CD14-positive monocyte (primary cell): ENCODE measurements at regions not wholly inside any gene's neighbourhood (a gene's known extent, or its start where the extent isn't known, plus 50 kb on each side); places are given as distances from the start of the nearest gene placed in this dataset.

Source experiments
- DNase-seq, 3 donors: peaks; one replicate each; pipeline ENCODE4 v3.0.0-alpha.2; 2011 to 2022
- H2AFZ ChIP-seq: 2 replicates; pipeline ENCODE4 v1.6.0; 2012; ENCODE audit warnings: mild to moderate bottlenecking, low read depth, low read length, inconsistent platforms; ENCODE audit not compliant: insufficient read depth, poor library complexity, severe bottlenecking
- H3K27ac ChIP-seq, 2 donors: 1 replicate in 1 of 2; 2 replicates in 1 of 2; pipeline ENCODE4 v1.5.1; 2012 to 2013; ENCODE audit warnings: low read length in 2 of 2, control low read depth in 1 of 2, inconsistent platforms in 1 of 2, low read depth in 1 of 2, mild to moderate bottlenecking in 1 of 2
- H3K27me3 ChIP-seq, 2 donors: one replicate each; pipeline versions ENCODE4 v1.6.0 to v1.6.1; 2011 to 2013; ENCODE audit warnings: low read length in 2 of 2; ENCODE audit not compliant: control insufficient read depth in 2 of 2, insufficient read depth in 2 of 2
- H3K36me3 ChIP-seq, 2 donors: replicated peaks in 1 of 2; 1 replicate in 1 of 2; 2 replicates in 1 of 2; pipeline versions ENCODE4 v1.5.1 to v1.6.1; 2012 to 2013; ENCODE audit warnings: low read length in 2 of 2, control low read depth in 1 of 2, inconsistent platforms in 1 of 2, mild to moderate bottlenecking in 1 of 2; ENCODE audit not compliant: insufficient read depth in 2 of 2, control insufficient read depth in 1 of 2
- H3K4me1 ChIP-seq, 2 donors: 1 replicate in 1 of 2; 2 replicates in 1 of 2; pipeline versions ENCODE4 v1.5.1 to v1.6.1; 2012 to 2013; ENCODE audit warnings: low read length in 2 of 2, control low read depth in 1 of 2, inconsistent platforms in 1 of 2, mild to moderate bottlenecking in 1 of 2, moderate library complexity in 1 of 2; ENCODE audit not compliant: insufficient read depth in 2 of 2, control insufficient read depth in 1 of 2
- H3K4me2 ChIP-seq: replicated peaks from 2 replicates; pipeline ENCODE3; 2012; ENCODE audit warnings: low read length, moderate library complexity, mild to moderate bottlenecking; ENCODE audit not compliant: poor library complexity, severe bottlenecking; ENCODE audit errors: extremely low read depth
- H3K4me3 ChIP-seq, 3 experiments: fragments of 200-600 bp in 1 of 3; sonication (generic) in 1 of 3; replicated peaks in 1 of 3; 1 replicate in 2 of 3; 2 replicates in 1 of 3; pipeline ENCODE4 v1.5.1; 2011 to 2013; ENCODE audit warnings: low read length in 3 of 3, mild to moderate bottlenecking in 3 of 3, control low read depth in 2 of 3, low read depth in 2 of 3, inconsistent platforms in 1 of 3, moderate library complexity in 1 of 3
- H3K79me2 ChIP-seq: 2 replicates; pipeline ENCODE4 v1.6.0; 2012; ENCODE audit warnings: mild to moderate bottlenecking, control low read depth, inconsistent platforms, low read length, moderate library complexity; ENCODE audit not compliant: insufficient read depth
- H3K9ac ChIP-seq: 2 replicates; pipeline ENCODE4 v1.6.0; 2017; ENCODE audit warnings: low read length, mild to moderate bottlenecking; ENCODE audit not compliant: insufficient read depth, poor library complexity, severe bottlenecking
- H3K9me3 ChIP-seq, 2 donors: replicated peaks in 1 of 2; 1 replicate in 1 of 2; 2 replicates in 1 of 2; pipeline versions ENCODE4 v1.5.1 to v1.6.1; 2012 to 2013; ENCODE audit warnings: low read length in 2 of 2, control low read depth in 1 of 2; ENCODE audit not compliant: control insufficient read depth in 1 of 2, insufficient read depth in 1 of 2
- H4K20me1 ChIP-seq: 2 replicates; pipeline ENCODE4 v1.6.0; 2012; ENCODE audit warnings: mild to moderate bottlenecking, low read length, control low read depth, moderate library complexity; ENCODE audit not compliant: insufficient read depth
- H3K27ac Mint-ChIP-seq, 7 donors: one replicate each; pipeline ENCODE4 v1.8.0; 2020; ENCODE audit warnings: mild to moderate bottlenecking in 7 of 7, mixed read lengths in 7 of 7, moderate library complexity in 6 of 7, inconsistent platforms in 2 of 7
- H3K27me3 Mint-ChIP-seq, 3 donors: one replicate each; pipeline ENCODE4 v1.8.0; 2021 to 2022; ENCODE audit warnings: low read depth in 3 of 3, mild to moderate bottlenecking in 3 of 3, mixed read lengths in 3 of 3, moderate library complexity in 3 of 3, inconsistent platforms in 1 of 3
- H3K36me3 Mint-ChIP-seq, 2 donors: one replicate each; pipeline ENCODE4 v1.8.0; 2020; ENCODE audit warnings: mixed read lengths in 2 of 2, inconsistent platforms in 1 of 2, mild to moderate bottlenecking in 1 of 2
- H3K4me1 Mint-ChIP-seq: one replicate; pipeline ENCODE4 v1.8.0; 2020; ENCODE audit warnings: mild to moderate bottlenecking, mixed read lengths
- H3K4me3 Mint-ChIP-seq, 2 donors: one replicate each; pipeline ENCODE4 v1.8.0; 2020; ENCODE audit warnings: mild to moderate bottlenecking in 2 of 2, mixed read lengths in 2 of 2, moderate library complexity in 1 of 2
- H3K9me3 Mint-ChIP-seq, 7 donors: one replicate each; pipeline ENCODE4 v1.8.0; 2020 to 2022; ENCODE audit warnings: mixed read lengths in 7 of 7, mild to moderate bottlenecking in 6 of 7, moderate library complexity in 6 of 7, inconsistent platforms in 2 of 7
- WGBS: methylation state at CpG from one replicate; pipeline ENCODE4 v1.1.5; 2013; ENCODE audit warnings: missing lambda C conversion rate; ENCODE audit not compliant: insufficient coverage; 5-methylcytosine and 5-hydroxymethylcytosine counted together
- intact Hi-C, 2 donors: fragments of 100-400 bp; cut with micrococcal nuclease; formaldehyde crosslinking; loops; one replicate each; pipeline versions ENCODE4 v1.15.0 to v1.15.1; 2023
- TF ChIP-seq, protein P1 (sequence below): fragments of 200-600 bp; IDR thresholded peaks from one replicate; pipeline ENCODE4 v1.8.0; 2022; ENCODE audit warnings: antibody characterized with exemption, mild to moderate bottlenecking

DNA sequence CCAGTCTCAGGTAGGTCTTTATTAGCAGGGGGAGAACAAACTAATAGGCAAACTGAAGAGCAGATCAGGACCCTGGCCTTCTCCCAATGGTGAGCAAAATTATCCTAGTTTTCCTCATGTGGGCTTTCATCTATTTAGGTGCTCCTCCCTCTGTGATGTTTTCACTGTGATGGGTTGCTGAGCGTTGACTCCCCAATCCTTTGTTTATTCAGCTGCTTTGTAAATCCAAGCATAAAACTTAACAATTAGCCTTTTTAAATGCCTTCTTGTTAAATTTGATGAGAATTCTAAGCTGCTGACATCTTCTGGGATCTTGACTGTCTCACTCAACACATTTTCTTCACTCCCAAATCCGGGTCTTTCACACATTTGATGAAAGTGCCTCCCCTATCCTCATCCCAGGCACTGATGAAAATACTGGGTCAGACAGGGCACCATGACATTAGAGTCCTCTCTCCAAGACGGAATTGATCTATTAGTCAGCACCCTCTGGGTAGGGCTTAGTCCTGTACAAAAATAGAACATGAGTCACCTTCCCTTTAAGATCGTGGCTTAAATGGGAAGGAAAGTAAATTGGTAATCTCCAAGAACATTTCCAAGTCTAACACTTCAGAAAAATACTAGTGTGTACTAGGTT, 199.3 kb upstream of the ISX start:
- Histone ChIP-seq H3K27me3 (no peaks in the 10 kb centered on the region), H3K36me3 (no peaks in the 10 kb centered on the region), H3K4me2 (no peak overlapping the region), H3K9ac (no peak overlapping the region), H2AFZ (no peak overlapping the region), H3K4me1 (no peaks in the 10 kb centered on the region), H3K27ac (no peak overlapping the region), H3K4me3 (no peak overlapping the region), H4K20me1 (no peaks in the 10 kb centered on the region), H3K9me3 (no peaks in the 10 kb centered on the region), H3K79me2 (no peaks in the 10 kb centered on the region)
- peaks cover 0 to 8% (median 4%) of the 10 kb centered on the region in 7 donors for H3K9me3 Mint-ChIP-seq
- 67% methylated on average over 1 of the region's 4 CpGs for WGBS
- peaks cover 1 to 4% (median 2%) of the 10 kb centered on the region in 3 donors for H3K27me3 Mint-ChIP-seq
- no peak overlapping the region for H3K27ac Mint-ChIP-seq
- intact Hi-C loops = no loop called here
- no peak for DNase-seq
- TF ChIP-seq, protein P1, sequence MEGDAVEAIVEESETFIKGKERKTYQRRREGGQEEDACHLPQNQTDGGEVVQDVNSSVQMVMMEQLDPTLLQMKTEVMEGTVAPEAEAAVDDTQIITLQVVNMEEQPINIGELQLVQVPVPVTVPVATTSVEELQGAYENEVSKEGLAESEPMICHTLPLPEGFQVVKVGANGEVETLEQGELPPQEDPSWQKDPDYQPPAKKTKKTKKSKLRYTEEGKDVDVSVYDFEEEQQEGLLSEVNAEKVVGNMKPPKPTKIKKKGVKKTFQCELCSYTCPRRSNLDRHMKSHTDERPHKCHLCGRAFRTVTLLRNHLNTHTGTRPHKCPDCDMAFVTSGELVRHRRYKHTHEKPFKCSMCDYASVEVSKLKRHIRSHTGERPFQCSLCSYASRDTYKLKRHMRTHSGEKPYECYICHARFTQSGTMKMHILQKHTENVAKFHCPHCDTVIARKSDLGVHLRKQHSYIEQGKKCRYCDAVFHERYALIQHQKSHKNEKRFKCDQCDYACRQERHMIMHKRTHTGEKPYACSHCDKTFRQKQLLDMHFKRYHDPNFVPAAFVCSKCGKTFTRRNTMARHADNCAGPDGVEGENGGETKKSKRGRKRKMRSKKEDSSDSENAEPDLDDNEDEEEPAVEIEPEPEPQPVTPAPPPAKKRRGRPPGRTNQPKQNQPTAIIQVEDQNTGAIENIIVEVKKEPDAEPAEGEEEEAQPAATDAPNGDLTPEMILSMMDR = no peak
- H3K4me3 Mint-ChIP-seq = no peak overlapping the region
- no peaks in the 10 kb centered on the region for H3K36me3 Mint-ChIP-seq
- no peaks in the 10 kb centered on the region for H3K4me1 Mint-ChIP-seq

DNA sequence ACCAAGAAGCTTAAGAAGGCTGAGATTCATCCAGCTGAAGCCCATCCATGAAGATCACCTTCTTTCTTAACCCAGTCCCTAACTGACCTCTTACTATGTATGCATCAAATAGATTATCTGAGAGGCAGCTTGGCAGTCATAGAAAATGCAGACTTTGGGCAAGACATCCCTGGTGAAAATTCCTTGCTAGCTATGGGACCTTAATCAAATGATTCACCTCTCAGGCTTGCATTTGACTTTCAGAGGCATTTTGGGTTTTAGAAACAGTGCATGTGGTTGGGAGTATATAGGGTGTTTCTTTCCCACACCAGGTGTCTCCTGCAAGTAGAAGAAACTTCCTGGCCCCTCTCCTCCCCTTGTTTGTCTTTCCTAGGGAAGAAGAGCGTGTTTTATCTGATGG, 188.5 kb upstream of the ISX start:
- Histone ChIP-seq H3K9me3 (peaks cover 0 to 4% of the 10 kb centered on the region in 2 donors), H3K4me3 (no peak overlapping the region), H3K4me1 (no peaks in the 10 kb centered on the region), H3K9ac (no peak overlapping the region), H3K36me3 (no peaks in the 10 kb centered on the region), H3K79me2 (no peaks in the 10 kb centered on the region), H2AFZ (no peak overlapping the region), H3K27me3 (no peaks in the 10 kb centered on the region), H3K4me2 (no peak overlapping the region), H4K20me1 (no peaks in the 10 kb centered on the region), H3K27ac (no peak overlapping the region)
- no CpG with 5 or more reads among the region's 1 CpG for WGBS
- Mint-ChIP-seq H3K27ac (no peak overlapping the region), H3K4me3 (no peak overlapping the region), H3K27me3 (peaks cover 2 to 4% (median 3%) of the 10 kb centered on the region in 3 donors), H3K36me3 (no peaks in the 10 kb centered on the region), H3K9me3 (peaks cover 2 to 9% (median 5%) of the 10 kb centered on the region in 7 donors), H3K4me1 (no peaks in the 10 kb centered on the region)
- TF ChIP-seq, protein P1 = no peak
- no peak for DNase-seq
- intact Hi-C loops = no loop called here
